RWPE2 (cell line): ENCODE measurements at regions not wholly inside any gene's neighbourhood (a gene's known extent, or its start where the extent isn't known, plus 50 kb on each side); places are given as distances from the start of the nearest gene placed in this dataset.

Experiments
- ATAC-seq: fragments of 200-7000 bp; cut with Tn5 transposase; 3 replicates; pipeline ENCODE4 v1.9.1; 2021; ENCODE audit warnings: low read depth
- DNase-seq: peaks from one replicate; pipeline ENCODE4 v3.0.0-alpha.2; 2020; ENCODE audit warnings: low spot score
- H3K27ac ChIP-seq: fragments of 450-650 bp; 2 replicates; pipeline ENCODE4 v1.5.1; 2017; ENCODE audit warnings: mild to moderate bottlenecking; ENCODE audit not compliant: poor library complexity, severe bottlenecking
- H3K27me3 ChIP-seq: fragments of 250-450 bp; sonication (Bioruptor Pico); 2 replicates; pipeline ENCODE4 v1.5.1; 2021; ENCODE audit warnings: mild to moderate bottlenecking, moderate library complexity; ENCODE audit not compliant: insufficient read depth, poor library complexity, severe bottlenecking
- H3K36me3 ChIP-seq: fragments of 250-450 bp; sonication (Bioruptor Pico); 2 replicates; pipeline ENCODE4 v1.5.1; 2020; ENCODE audit warnings: low read depth, mild to moderate bottlenecking, moderate library complexity
- H3K4me1 ChIP-seq: fragments of 250-450 bp; sonication (Bioruptor Pico); 2 replicates; pipeline ENCODE4 v1.5.1; 2021; ENCODE audit warnings: mild to moderate bottlenecking, moderate library complexity; ENCODE audit not compliant: insufficient read depth, poor library complexity, severe bottlenecking
- H3K4me3 ChIP-seq: fragments of 250-450 bp; sonication (Bioruptor Pico); 2 replicates; pipeline ENCODE4 v1.5.1; 2021; ENCODE audit warnings: mild to moderate bottlenecking, moderate library complexity; ENCODE audit not compliant: severe bottlenecking
- H3K9me3 ChIP-seq: fragments of 250-450 bp; sonication (Bioruptor Pico); 2 replicates; pipeline ENCODE4 v1.5.1; 2021; ENCODE audit warnings: mild to moderate bottlenecking, moderate library complexity; ENCODE audit not compliant: severe bottlenecking
- CTCF ChIP-seq: fragments of 450-650 bp; IDR thresholded peaks from one replicate; pipeline ENCODE4 v1.5.1; 2017; ENCODE audit warnings: mild to moderate bottlenecking, moderate library complexity; ENCODE audit not compliant: poor library complexity, severe bottlenecking

- ATAC-seq (no peak), DNase-seq (no peak)
- no peak overlapping the region for H3K27ac ChIP-seq
- TF ChIP-seq CTCF: no peak
- no peaks in the 10 kb centered on the region for H3K9me3 ChIP-seq
- no peaks in the 10 kb centered on the region for H3K36me3 ChIP-seq
- H3K4me1 ChIP-seq: no peaks in the 10 kb centered on the region
- no peaks in the 10 kb centered on the region for H3K27me3 ChIP-seq
- H3K4me3 ChIP-seq: no peak overlapping the region
Measured at GRCh38 chr1:104868794-104869193, 1119.1 kb downstream of the AMY1C start.

- ATAC-seq: no peak
- H3K4me3 ChIP-seq: no peak overlapping the region
- no peak for TF ChIP-seq CTCF
Measured at GRCh38 chr1:104874044-104874443, 1124.3 kb downstream of the AMY1C start.

GRCh38 chr1:104878203-104878909 is 1128.7 kb downstream of the AMY1C start:
- no peak for TF ChIP-seq CTCF
- H3K9me3 ChIP-seq: no peaks in the 10 kb centered on the region
- H3K36me3 ChIP-seq: no peaks in the 10 kb centered on the region
- H3K4me3 ChIP-seq: no peak overlapping the region
- ATAC-seq: no peak
- no peak overlapping the region for H3K27ac ChIP-seq
- H3K4me1 ChIP-seq: no peaks in the 10 kb centered on the region
- no peak for DNase-seq
- H3K27me3 ChIP-seq: peaks cover 4% of the 10 kb centered on the region

More at GRCh38 chr1:104874044-104874443, 1124.3 kb downstream of the AMY1C start:
- no peak overlapping the region for H3K27ac ChIP-seq
- no peak for DNase-seq
- H3K4me1 ChIP-seq: no peaks in the 10 kb centered on the region
- H3K36me3 ChIP-seq: no peaks in the 10 kb centered on the region
- H3K27me3 ChIP-seq: peaks cover 4% of the 10 kb centered on the region
- no peaks in the 10 kb centered on the region for H3K9me3 ChIP-seq

- H3K27me3 ChIP-seq: peaks cover 4% of the 10 kb centered on the region
- no peak overlapping the region for H3K4me3 ChIP-seq
- no peaks in the 10 kb centered on the region for H3K4me1 ChIP-seq
- TF ChIP-seq CTCF: no peak
- DNase-seq (no peak), ATAC-seq (no peak)
- H3K36me3 ChIP-seq: no peaks in the 10 kb centered on the region
- H3K9me3 ChIP-seq: no peaks in the 10 kb centered on the region
- H3K27ac ChIP-seq: no peak overlapping the region
Measured at GRCh38 chr1:104884939-104885338, 1135.2 kb downstream of the AMY1C start.

- Histone ChIP-seq H3K4me1 (no peaks in the 10 kb centered on the region), H3K27ac (no peak overlapping the region), H3K9me3 (no peaks in the 10 kb centered on the region), H3K4me3 (no peak overlapping the region), H3K36me3 (no peaks in the 10 kb centered on the region), H3K27me3 (peaks cover 3% of the 10 kb centered on the region)
- no peak for DNase-seq
- TF ChIP-seq CTCF: no peak
- ATAC-seq: no peak
Measured at GRCh38 chr1:104905322-104905721, 1155.6 kb downstream of the AMY1C start.
